SU-DHL-6 (cell line): ENCODE measurements at regions not wholly inside any gene's neighbourhood (a gene's known extent, or its start where the extent isn't known, plus 50 kb on each side); places are given as distances from the start of the nearest gene placed in this dataset.

ENCODE experiments used
- H2AFZ ChIP-seq: fragments of 200-600 bp; sonication (generic); 2 replicates; pipeline ENCODE4 v1.6.1; 2014; ENCODE audit warnings: low read depth, mild to moderate bottlenecking, moderate library complexity, mixed read lengths, antibody characterized with exemption, low read length; ENCODE audit not compliant: severe bottlenecking
- H3F3A ChIP-seq: fragments of 200-600 bp; shearing (Covaris generic); 2 replicates; pipeline ENCODE4 v1.6.0; 2016; ENCODE audit warnings: antibody characterized with exemption, mild to moderate bottlenecking; ENCODE audit not compliant: insufficient read depth
- H3K27ac ChIP-seq: fragments of 200-600 bp; sonication (generic); 2 replicates; pipeline ENCODE4 v1.5.1; 2016; ENCODE audit warnings: low read depth, mild to moderate bottlenecking, low read length, moderate library complexity, mixed read lengths
- H3K27me3 ChIP-seq: fragments of 200-600 bp; sonication (generic), shearing (Covaris generic); 2 replicates; pipeline ENCODE4 v1.6.0; 2014; ENCODE audit warnings: mild to moderate bottlenecking, low read length
- H3K36me3 ChIP-seq: fragments of 200-600 bp; sonication (generic); 2 replicates; pipeline ENCODE4 v1.6.1; 2014; ENCODE audit warnings: mild to moderate bottlenecking, low read length, mixed read lengths
- H3K4me2 ChIP-seq: fragments of 300-600, 200-600 bp; shearing (Covaris generic), sonication (generic); 2 replicates; pipeline ENCODE4 v1.6.0; 2014; ENCODE audit warnings: low read length, low read depth, mild to moderate bottlenecking; ENCODE audit not compliant: poor library complexity, severe bottlenecking
- H3K4me3 ChIP-seq: fragments of 200-600 bp; sonication (generic); 2 replicates; pipeline ENCODE4 v1.5.1; 2014; ENCODE audit warnings: antibody characterized with exemption, low read length, mild to moderate bottlenecking, mixed read lengths; ENCODE audit not compliant: insufficient read depth, poor library complexity, severe bottlenecking
- H3K79me2 ChIP-seq: fragments of 200-600 bp; sonication (generic); 2 replicates; pipeline ENCODE4 v1.6.1; 2014; ENCODE audit warnings: mild to moderate bottlenecking, low read length, moderate library complexity; ENCODE audit not compliant: insufficient read depth
- H3K9ac ChIP-seq: fragments of 200-600 bp; sonication (generic); 2 replicates; pipeline ENCODE4 v1.7.0; 2014; ENCODE audit warnings: mild to moderate bottlenecking, low read length
- H3K9me2 ChIP-seq: fragments of 200-600 bp; sonication (generic); replicated peaks from 2 replicates; pipeline ENCODE4 v1.6.1; 2014; ENCODE audit warnings: low read length; ENCODE audit not compliant: insufficient read depth
- H3K9me3 ChIP-seq: fragments of 200-600 bp; sonication (generic); 2 replicates; pipeline ENCODE4 v1.6.1; 2014; ENCODE audit warnings: low read length, mixed read lengths; ENCODE audit not compliant: insufficient read depth
- H4K20me1 ChIP-seq: fragments of 200-600 bp; sonication (generic); 2 replicates; pipeline ENCODE4 v1.6.1; 2014; ENCODE audit warnings: low read depth, mild to moderate bottlenecking, antibody characterized with exemption, low read length, moderate library complexity, mixed read lengths
- CTCF ChIP-seq: fragments of 200-600 bp; sonication (generic); IDR thresholded peaks from one replicate; pipeline ENCODE4 v1.5.1; 2017; ENCODE audit warnings: antibody characterized with exemption, mild to moderate bottlenecking, low read length, moderate library complexity; ENCODE audit not compliant: insufficient read depth, poor library complexity, severe bottlenecking
- EZH2phosphoT487 ChIP-seq: fragments of 200-600 bp; sonication (generic), shearing (Covaris generic); conservative IDR thresholded peaks from 2 replicates; pipeline ENCODE4 v1.6.1; 2018; ENCODE audit warnings: mild to moderate bottlenecking, antibody characterized with exemption, low read length, moderate library complexity, mixed read lengths

- no peaks in the 10 kb centered on the region for H3K9me2 ChIP-seq
- no peaks in the 10 kb centered on the region for H3K36me3 ChIP-seq
- no peaks in the 10 kb centered on the region for H3K27me3 ChIP-seq
- H3F3A ChIP-seq = no peaks in the 10 kb centered on the region
- TF ChIP-seq EZH2phosphoT487 (no peak), CTCF (no peak)
- H3K4me2 ChIP-seq = no peak overlapping the region
- no peaks in the 10 kb centered on the region for H3K79me2 ChIP-seq
- H3K9ac ChIP-seq = no peak overlapping the region
- H3K27ac ChIP-seq = no peak overlapping the region
- no peaks in the 10 kb centered on the region for H4K20me1 ChIP-seq
- no peaks in the 10 kb centered on the region for H3K9me3 ChIP-seq
- no peak overlapping the region for H3K4me3 ChIP-seq
- H2AFZ ChIP-seq = no peak overlapping the region
Observed at GRCh38 chr16:86212706-86213436, 297.5 kb upstream of the FOXF1 start.

- Histone ChIP-seq H3K9ac (no peak overlapping the region), H3K27me3 (no peaks in the 10 kb centered on the region), H3K9me2 (no peaks in the 10 kb centered on the region), H3K36me3 (no peaks in the 10 kb centered on the region), H2AFZ (no peak overlapping the region), H3K4me2 (no peak overlapping the region), H3K79me2 (no peaks in the 10 kb centered on the region), H3K27ac (no peak overlapping the region), H3F3A (no peaks in the 10 kb centered on the region), H4K20me1 (no peaks in the 10 kb centered on the region), H3K4me3 (no peak overlapping the region), H3K9me3 (no peaks in the 10 kb centered on the region)
- no peak for TF ChIP-seq CTCF
- no peak for TF ChIP-seq EZH2phosphoT487
Observed at GRCh38 chr16:86213437-86214205, 296.7 kb upstream of the FOXF1 start.

- TF ChIP-seq EZH2phosphoT487 (no peak), CTCF (no peak)
- no peaks in the 10 kb centered on the region for H3K9me2 ChIP-seq
- H3F3A ChIP-seq = no peaks in the 10 kb centered on the region
- H3K27ac ChIP-seq = no peak overlapping the region
- H2AFZ ChIP-seq = no peak overlapping the region
- H3K4me3 ChIP-seq = no peak overlapping the region
- no peak overlapping the region for H3K9ac ChIP-seq
- no peaks in the 10 kb centered on the region for H4K20me1 ChIP-seq
- no peak overlapping the region for H3K4me2 ChIP-seq
- H3K9me3 ChIP-seq = no peaks in the 10 kb centered on the region
- H3K79me2 ChIP-seq = no peaks in the 10 kb centered on the region
- H3K27me3 ChIP-seq = no peaks in the 10 kb centered on the region
- H3K36me3 ChIP-seq = no peaks in the 10 kb centered on the region
Observed at GRCh38 chr16:86214326-86215232, 295.7 kb upstream of the FOXF1 start.
